Esophagus squamous epithelium (tissue), 4 donors: ENCODE measurements at regions not wholly inside any gene's neighbourhood (a gene's known extent, or its start where the extent isn't known, plus 50 kb on each side); places are given as distances from the start of the nearest gene placed in this dataset.
"Not testable (repeated sequence)": the region's sequence is repeated elsewhere in the genome, so short reads cannot be mapped to it uniquely, and the experiment has no call there.

ENCODE experiments used
- CTCF ChIP-seq, 6 experiments: fragments of 450-650 bp in 4 of 6; fragments of 200-600 bp in 2 of 6; sonication (generic) in 2 of 6; IDR thresholded peaks; one replicate each; pipeline ENCODE4 v1.5.1; 2016 to 2019; ENCODE audit warnings: antibody characterized with exemption in 6 of 6, mild to moderate bottlenecking in 4 of 6, moderate library complexity in 4 of 6
- POLR2A ChIP-seq, 4 donors: fragments of 450-650 bp; IDR thresholded peaks; one replicate each; pipeline ENCODE4 v1.6.1; 2017; ENCODE audit warnings: antibody characterized with exemption in 4 of 4, mild to moderate bottlenecking in 4 of 4, moderate library complexity in 3 of 4

DNA sequence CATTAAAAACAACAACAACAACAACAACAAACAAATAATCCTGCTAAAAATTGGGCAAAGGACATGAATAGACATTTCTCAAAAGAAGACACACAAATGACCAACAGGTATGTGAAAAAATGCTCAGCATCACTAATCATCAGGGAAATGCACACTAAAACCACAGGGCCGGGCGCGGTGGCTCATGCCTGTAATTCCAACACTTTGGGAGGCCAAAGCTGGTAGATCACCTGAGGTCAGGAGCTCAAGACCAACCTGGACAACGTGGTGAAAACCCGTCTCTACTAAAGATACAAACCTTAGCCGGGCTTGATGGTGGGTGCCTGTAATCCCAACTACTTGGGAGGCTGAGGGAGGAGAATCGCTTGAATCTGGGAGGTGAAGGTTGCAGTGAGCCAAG lies 103.6 kb downstream of the C11orf87 start:
- not testable (repeated sequence) for TF ChIP-seq CTCF, POLR2A (IDR thresholded peaks at IDR 0.05)
